ENCODE measurements at regions not wholly inside any gene's neighbourhood (a gene's known extent, or its start where the extent isn't known, plus 50 kb on each side); places are given as distances from the start of the nearest gene placed in this dataset.

DNA sequence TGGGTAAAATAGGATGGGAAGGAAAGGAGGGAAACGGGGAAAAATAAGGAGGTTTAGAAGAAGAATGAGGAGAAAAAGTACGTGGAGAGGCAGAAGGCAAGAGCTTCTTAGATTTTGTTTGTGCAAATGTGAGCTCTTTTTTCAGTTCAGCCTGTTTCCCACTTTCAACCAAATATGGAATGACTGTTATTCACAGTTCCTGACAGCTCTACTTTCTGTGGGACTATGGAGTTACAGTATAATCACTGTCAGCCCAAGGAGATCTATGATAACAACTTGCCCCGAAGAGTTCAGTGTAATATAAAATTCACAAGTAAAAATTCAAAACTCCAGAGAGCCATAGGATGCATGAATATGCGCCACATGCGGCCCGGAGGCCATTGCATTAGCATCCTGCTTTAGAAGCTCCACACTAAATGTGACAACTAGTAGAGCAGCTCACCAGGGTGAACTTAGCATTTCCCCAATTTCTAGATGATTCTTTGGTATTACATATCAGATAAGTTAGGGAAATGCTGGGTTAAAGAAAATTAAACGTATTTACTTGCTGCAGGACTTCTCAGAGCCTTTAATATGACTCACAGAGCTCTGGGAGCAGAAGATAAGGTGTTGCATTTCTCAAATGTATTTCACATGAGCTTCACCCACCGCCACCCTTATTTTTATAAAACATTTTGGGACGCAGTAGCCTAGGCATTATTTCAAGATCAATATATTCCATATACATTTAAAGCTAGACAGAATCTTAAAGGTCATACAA, 234.6 kb downstream of the EBLN2 start:
- TF ChIP-seq, protein P1, sequence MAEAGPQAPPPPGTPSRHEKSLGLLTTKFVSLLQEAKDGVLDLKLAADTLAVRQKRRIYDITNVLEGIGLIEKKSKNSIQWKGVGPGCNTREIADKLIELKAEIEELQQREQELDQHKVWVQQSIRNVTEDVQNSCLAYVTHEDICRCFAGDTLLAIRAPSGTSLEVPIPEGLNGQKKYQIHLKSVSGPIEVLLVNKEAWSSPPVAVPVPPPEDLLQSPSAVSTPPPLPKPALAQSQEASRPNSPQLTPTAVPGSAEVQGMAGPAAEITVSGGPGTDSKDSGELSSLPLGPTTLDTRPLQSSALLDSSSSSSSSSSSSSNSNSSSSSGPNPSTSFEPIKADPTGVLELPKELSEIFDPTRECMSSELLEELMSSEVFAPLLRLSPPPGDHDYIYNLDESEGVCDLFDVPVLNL (CRISPR knock-in tag; IDR thresholded peaks at IDR 0.05; ENCODE audit: borderline replicate concordance, low read depth), result no peak
- TF ChIP-seq, protein P2, sequence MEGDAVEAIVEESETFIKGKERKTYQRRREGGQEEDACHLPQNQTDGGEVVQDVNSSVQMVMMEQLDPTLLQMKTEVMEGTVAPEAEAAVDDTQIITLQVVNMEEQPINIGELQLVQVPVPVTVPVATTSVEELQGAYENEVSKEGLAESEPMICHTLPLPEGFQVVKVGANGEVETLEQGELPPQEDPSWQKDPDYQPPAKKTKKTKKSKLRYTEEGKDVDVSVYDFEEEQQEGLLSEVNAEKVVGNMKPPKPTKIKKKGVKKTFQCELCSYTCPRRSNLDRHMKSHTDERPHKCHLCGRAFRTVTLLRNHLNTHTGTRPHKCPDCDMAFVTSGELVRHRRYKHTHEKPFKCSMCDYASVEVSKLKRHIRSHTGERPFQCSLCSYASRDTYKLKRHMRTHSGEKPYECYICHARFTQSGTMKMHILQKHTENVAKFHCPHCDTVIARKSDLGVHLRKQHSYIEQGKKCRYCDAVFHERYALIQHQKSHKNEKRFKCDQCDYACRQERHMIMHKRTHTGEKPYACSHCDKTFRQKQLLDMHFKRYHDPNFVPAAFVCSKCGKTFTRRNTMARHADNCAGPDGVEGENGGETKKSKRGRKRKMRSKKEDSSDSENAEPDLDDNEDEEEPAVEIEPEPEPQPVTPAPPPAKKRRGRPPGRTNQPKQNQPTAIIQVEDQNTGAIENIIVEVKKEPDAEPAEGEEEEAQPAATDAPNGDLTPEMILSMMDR (IDR thresholded peaks at IDR 0.05), result no peak
- no peak for TF ChIP-seq SP1 (CRISPR knock-in tag; conservative IDR thresholded peaks at IDR 0.05)
- TF ChIP-seq ZNF232 (CRISPR knock-in tag; IDR thresholded peaks at IDR 0.05), result no peak
- TF ChIP-seq GABPB1 (CRISPR knock-in tag; IDR thresholded peaks at IDR 0.05), result no peak
- TF ChIP-seq NFE2L1 (CRISPR knock-in tag; IDR thresholded peaks at IDR 0.05), result no peak
- TF ChIP-seq, protein P3, sequence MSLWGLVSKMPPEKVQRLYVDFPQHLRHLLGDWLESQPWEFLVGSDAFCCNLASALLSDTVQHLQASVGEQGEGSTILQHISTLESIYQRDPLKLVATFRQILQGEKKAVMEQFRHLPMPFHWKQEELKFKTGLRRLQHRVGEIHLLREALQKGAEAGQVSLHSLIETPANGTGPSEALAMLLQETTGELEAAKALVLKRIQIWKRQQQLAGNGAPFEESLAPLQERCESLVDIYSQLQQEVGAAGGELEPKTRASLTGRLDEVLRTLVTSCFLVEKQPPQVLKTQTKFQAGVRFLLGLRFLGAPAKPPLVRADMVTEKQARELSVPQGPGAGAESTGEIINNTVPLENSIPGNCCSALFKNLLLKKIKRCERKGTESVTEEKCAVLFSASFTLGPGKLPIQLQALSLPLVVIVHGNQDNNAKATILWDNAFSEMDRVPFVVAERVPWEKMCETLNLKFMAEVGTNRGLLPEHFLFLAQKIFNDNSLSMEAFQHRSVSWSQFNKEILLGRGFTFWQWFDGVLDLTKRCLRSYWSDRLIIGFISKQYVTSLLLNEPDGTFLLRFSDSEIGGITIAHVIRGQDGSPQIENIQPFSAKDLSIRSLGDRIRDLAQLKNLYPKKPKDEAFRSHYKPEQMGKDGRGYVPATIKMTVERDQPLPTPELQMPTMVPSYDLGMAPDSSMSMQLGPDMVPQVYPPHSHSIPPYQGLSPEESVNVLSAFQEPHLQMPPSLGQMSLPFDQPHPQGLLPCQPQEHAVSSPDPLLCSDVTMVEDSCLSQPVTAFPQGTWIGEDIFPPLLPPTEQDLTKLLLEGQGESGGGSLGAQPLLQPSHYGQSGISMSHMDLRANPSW (CRISPR knock-in tag; conservative IDR thresholded peaks at IDR 0.05; ENCODE audit: low read depth), result no peak
- TF ChIP-seq JUN (CRISPR knock-in tag; IDR thresholded peaks at IDR 0.05), result no peak
- TF ChIP-seq EMX1 (CRISPR knock-in tag; IDR thresholded peaks at IDR 0.05), result no peak
- TF ChIP-seq, protein P4, sequence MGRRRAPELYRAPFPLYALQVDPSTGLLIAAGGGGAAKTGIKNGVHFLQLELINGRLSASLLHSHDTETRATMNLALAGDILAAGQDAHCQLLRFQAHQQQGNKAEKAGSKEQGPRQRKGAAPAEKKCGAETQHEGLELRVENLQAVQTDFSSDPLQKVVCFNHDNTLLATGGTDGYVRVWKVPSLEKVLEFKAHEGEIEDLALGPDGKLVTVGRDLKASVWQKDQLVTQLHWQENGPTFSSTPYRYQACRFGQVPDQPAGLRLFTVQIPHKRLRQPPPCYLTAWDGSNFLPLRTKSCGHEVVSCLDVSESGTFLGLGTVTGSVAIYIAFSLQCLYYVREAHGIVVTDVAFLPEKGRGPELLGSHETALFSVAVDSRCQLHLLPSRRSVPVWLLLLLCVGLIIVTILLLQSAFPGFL (CRISPR knock-in tag; IDR thresholded peaks at IDR 0.05; ENCODE audit: borderline replicate concordance), result no peak
- TF ChIP-seq, protein P5, sequence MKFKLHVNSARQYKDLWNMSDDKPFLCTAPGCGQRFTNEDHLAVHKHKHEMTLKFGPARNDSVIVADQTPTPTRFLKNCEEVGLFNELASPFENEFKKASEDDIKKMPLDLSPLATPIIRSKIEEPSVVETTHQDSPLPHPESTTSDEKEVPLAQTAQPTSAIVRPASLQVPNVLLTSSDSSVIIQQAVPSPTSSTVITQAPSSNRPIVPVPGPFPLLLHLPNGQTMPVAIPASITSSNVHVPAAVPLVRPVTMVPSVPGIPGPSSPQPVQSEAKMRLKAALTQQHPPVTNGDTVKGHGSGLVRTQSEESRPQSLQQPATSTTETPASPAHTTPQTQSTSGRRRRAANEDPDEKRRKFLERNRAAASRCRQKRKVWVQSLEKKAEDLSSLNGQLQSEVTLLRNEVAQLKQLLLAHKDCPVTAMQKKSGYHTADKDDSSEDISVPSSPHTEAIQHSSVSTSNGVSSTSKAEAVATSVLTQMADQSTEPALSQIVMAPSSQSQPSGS (CRISPR knock-in tag; IDR thresholded peaks at IDR 0.05; ENCODE audit: borderline replicate concordance, low read depth), result no peak
- TF ChIP-seq CBFB (CRISPR knock-in tag; IDR thresholded peaks at IDR 0.05; ENCODE audit: low read depth), result no peak
- TF ChIP-seq, protein P6, sequence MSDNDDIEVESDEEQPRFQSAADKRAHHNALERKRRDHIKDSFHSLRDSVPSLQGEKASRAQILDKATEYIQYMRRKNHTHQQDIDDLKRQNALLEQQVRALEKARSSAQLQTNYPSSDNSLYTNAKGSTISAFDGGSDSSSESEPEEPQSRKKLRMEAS (CRISPR knock-in tag; IDR thresholded peaks at IDR 0.05), result no peak
- TF ChIP-seq, protein P7, sequence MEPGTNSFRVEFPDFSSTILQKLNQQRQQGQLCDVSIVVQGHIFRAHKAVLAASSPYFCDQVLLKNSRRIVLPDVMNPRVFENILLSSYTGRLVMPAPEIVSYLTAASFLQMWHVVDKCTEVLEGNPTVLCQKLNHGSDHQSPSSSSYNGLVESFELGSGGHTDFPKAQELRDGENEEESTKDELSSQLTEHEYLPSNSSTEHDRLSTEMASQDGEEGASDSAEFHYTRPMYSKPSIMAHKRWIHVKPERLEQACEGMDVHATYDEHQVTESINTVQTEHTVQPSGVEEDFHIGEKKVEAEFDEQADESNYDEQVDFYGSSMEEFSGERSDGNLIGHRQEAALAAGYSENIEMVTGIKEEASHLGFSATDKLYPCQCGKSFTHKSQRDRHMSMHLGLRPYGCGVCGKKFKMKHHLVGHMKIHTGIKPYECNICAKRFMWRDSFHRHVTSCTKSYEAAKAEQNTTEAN (CRISPR knock-in tag; IDR thresholded peaks at IDR 0.05), result no peak

Data from WTC11 (cell line).